ENCODE measurements at regions not wholly inside any gene's neighbourhood (a gene's known extent, or its start where the extent isn't known, plus 50 kb on each side); places are given as distances from the start of the nearest gene placed in this dataset.
A peak's percentile ranks its signal among the peaks of the same experiment; 100 is the strongest.
"Not testable (repeated sequence)": the region's sequence is repeated elsewhere in the genome, so short reads cannot be mapped to it uniquely, and the experiment has no call there.

DNA sequence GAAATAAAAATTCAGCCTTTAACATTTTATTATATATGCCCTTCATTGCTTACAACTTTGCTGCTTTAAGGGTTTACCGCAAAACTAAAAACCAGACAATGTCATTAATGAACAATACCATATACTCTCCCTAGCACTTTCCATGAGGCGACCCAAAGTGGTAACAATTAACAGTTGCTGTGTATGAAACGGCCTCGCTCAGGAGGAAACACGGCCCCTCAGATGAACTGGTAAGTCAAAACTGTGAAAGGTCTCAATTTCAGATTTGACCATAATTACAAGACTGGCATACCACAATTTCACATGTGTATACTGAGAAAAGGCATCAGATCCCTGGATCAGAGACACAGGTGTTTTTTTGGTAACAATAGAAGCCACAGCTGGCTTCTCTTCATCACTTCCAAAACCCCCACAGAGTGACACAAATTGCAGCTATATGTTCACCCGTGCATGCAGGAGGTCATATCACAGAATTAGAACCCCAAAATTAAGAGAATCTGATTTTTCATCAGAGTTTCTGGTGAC, 611.9 kb upstream of the ADAMTS5 start:
- DNase-seq (ENCODE audit: low read depth), result no peak

DNA sequence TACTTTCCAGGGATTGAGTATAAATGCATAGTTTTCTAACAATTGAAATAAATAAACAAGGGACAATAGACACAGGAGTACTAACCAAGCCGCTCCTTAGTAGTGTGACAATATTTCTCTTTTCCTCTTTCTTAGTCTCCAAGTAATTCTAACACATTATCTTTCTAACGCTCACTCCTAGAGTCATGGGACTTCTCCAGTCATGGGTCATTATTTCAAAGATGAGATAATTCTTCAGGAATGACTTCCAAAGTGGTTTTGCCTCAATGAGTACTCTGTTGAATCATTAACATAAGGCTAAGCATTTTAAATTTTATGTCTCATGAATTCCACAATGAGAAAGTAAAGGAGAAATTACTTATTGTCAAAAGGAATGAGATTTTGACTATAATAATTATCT, 605.8 kb upstream of the ADAMTS5 start:
- DNase-seq (ENCODE audit: low read depth), result no peak

DNA sequence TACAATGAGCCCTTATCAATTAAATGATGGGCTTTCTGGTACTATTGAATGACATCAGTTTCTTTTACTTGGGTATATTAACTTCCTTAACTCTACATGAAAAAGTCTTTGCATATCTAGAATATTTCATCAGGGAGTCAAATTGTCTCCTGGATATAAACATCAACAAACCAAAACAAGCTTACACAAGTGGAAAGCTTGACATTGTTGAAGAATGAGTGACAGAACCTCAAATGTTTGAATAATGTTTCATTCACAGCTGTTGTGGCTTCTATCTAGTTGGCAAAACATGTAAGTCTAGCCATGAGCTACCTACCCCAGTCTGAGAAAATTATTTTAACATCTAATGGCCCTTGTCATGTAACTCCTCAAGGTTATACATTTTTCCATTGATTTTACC, 604.8 kb upstream of the ADAMTS5 start:
- DNase-seq (ENCODE audit: low read depth), result no peak

DNA sequence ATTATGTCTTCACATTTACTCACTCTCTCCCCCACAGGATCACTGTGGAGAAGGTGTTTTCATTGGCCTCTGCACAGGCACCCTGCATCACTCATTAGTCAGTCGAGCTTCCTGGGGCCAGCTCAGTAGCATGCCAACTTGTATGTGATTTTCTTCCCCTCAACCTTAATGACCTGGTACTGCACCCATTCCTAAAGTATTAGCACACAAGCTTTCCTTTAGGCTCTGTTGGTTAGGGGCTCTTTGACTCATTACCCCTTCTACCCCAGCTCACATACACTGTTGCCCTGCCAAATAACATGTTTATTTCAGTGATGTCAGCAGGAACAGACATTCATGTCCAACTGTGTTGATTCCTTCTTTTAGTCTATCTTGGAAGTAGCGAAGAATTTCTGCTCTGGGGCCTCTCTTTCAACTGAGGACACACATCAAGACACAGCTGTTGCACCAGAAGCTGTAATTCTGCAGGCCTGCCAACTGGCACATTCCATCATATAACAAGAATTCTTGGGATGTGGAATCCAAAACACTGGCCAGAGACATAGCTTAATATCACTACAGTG, 603.5 kb upstream of the ADAMTS5 start:
- DNase-seq (ENCODE audit: low read depth), result peak; percentile 89

DNA sequence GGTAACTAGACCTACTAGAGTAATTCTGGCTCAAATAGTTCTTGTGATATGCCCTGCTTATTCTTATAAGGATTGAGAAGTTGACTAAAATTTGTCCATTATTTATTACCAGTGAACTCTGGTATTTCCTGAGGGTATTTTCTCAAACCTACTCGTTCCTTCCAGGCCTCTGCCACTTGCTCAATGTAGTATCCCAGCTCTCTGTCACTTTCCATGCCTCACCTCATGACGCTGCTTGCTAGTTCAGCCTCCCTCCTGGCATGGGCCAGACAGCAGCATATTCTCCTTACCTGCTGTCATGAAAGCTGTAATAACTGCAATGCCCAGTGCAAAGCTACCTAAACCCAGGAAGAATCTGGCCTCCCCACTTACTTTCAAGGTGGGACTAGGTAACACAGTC, 602.9 kb upstream of the ADAMTS5 start:
- DNase-seq (ENCODE audit: low read depth), result no peak

DNA sequence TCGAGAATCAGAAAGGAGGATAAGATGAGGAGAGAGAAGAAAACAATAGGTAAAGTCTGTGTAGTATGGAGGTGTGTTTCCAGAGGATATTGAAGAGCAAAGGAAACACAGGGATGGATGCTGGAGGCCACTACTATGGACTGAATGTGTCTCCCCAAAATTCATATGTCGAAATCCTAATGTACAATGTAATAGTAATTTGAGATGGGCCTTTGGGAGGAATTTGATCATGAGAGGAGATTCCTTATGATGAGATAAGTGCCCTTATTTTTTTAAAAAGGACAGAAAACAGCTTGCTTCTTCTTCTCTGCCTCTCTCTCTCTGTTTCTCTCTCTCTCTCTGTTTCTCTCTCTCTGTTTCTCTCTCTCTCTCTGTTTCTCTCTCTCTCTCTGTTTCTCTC, 602.2 kb upstream of the ADAMTS5 start:
- DNase-seq (ENCODE audit: low read depth), result no peak

DNA sequence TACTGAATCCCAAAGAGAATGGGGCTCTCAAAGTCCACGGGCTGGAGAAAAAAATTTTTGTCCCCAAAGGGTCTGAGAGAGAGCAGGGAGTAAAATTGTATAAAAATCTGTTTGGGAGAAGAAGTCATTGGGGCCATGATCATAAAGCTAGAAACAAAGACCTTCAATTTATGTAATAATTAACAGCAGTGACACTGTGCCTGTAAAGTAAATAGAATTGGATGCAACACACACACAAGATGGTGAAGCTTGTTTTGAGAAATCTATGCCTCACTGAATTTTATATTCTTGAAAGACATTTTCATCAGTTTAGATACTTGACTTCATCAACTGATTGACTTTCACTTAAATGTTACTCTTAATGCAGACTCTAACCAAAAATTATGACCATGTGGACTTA, 600.5 kb upstream of the ADAMTS5 start:
- no peak for DNase-seq (ENCODE audit: low read depth)

DNA sequence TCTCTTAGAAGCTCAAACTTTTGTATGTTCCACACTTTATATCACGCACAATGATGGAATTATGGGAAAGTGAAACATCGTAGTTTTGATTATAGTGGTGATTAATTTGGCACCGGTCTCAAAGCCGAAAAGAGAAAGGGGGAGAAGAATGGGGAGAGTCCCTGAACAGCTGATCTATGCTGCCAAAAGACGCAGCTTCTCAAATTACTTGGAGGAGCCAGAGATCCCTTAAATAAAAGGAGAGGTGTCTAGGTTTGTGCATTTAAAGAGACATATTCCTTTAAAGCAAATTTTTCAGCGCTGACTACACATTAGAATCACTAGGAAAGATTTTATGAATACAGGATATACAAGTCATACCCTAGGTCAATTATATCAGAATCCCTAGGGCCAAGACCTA, 599.6 kb upstream of the ADAMTS5 start:
- no peak for DNase-seq (ENCODE audit: low read depth)

DNA sequence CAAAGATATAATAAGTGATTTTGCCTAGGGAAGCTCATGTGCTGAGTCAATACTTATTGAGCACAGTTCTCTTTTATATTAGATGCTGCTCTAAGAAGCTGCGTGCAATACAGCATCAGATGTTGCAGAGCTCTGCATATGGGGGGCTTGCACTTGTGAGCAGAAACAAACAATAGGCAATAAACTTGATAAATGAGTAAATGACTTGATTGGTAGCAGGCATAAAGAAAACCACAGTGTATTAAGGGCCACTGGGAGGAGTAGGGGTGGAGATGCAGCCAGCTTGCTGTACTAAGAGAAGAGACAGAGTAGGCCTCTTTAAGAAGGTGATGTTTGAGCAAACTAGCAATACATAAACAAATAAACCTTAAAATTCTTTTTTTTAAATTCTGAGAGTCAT, 598.5 kb upstream of the ADAMTS5 start:
- no peak for DNase-seq (ENCODE audit: low read depth)

DNA sequence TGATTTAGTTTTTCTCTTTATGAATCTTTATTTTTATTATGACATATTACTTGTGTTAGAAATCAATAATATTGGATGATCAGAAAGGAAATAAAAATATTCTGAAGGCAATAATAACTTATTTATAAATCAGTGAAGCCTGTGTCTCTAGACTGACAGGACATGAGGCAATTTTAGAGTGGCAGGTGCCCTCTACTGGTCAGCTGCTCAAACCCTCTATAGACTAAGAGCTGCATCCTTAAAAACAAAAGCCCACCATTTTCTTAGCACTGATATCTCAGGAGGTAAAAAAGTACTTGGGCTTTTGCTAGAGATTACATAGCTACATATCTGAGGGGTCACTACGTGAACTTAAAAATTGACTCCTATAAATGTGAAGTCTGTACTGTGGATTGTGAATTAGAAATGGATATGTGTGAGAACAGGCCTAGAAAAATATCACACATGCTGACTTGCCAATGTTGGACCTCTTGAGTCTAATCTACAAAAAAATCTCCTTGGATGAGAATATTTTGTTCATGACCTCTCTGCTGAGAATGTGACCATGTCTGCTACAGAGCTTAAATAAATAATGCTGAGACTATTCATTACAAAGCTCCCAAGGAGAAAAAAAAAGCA, 597.9 kb upstream of the ADAMTS5 start:
- DNase-seq (ENCODE audit: low read depth), result no peak

DNA sequence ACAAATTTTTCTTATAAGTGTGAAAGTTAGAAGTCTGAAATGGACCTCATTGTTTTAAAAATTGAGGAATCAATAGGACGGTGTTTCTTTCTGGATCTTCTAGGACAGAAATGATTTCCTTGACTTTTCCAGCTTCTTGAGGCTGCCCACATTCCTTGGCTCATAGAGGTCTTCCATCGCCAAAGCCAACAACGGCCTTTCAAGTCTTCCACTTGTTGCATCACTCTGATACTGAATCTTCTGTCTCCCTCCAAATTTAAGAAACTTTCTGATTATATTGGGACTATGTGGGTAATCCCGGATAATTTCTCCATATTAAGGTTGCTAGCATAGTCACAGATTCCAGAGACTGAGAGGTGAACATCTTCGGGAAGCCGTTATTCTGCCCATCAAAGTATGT, 595.4 kb upstream of the ADAMTS5 start:
- no peak for DNase-seq (ENCODE audit: low read depth)

DNA sequence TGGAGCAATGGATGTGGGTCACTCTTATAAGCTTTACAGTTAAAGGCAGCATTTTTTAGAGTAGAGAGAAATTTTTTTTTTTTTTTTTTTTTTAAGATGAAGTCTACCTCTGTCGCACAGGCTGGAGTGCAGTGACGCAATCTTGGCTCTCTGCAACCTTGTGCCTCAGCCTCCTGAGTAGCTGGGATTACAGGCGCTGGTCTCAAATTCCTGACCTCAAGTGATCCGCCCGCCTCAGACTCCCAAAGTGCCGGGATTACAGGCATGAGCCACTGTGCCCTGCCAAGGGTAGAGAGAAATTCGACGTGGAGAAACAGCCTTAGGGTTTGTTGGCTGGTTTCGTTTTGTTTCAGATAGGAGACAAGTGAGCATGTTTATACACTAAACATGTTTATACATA, 594.2 kb upstream of the ADAMTS5 start:
- DNase-seq (ENCODE audit: low read depth), result no peak

DNA sequence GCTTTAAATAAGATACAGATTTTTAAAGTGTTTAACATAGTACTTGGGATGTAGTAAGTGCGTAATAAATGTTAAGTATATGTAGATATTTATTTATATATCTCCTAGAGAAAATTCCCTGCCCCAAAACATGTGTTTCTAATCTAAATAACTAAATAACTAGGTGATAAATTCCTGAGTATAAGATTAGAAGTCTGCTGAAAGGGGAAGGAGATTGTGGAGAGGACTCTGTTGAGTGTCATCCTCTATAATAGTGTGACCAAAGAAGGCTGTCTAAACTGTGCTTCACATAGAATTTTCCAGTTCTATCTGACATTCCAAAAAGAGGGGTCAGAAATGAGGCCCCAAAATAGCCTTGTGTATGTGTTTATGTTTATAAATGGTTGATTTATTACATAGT, 590.5 kb upstream of the ADAMTS5 start:
- no peak for DNase-seq (ENCODE audit: low read depth)

DNA sequence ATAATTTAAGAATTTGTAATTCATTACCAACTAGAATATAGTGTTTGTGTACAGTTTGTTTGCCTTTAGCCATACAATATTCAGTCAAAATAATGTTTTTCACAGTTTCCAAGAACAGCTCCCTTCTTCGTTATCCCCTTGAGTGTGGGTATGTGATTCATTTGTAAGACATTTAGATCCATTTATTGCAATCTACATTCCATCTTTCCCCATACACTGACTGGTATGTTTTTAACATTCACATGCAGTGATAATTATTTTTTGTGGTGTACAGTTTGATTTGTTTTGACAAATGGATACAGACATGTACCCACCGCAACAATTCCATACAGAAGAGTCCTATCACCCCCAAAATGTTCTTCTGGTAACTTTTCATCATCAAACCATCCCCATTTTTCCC, 589.1 kb upstream of the ADAMTS5 start:
- DNase-seq (ENCODE audit: low read depth), result no peak

DNA sequence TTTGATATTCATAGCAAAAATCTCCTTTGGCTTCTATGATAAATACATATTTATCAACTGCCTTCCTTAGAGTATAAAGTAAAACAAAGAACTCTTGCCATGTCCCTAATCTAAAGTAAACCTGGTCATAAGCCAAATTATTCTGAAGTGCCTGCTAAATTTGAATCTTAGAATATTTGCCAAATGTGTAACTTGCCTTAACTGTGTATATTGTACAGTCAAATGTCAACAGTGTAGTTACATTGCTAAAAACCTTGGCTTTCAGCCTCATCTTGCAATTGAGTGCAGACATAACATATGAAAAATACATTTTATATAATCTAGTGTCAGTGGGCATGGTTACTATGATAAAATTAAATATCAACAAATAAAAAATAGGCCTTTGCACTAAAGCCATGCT, 583.4 kb upstream of the ADAMTS5 start:
- no peak for DNase-seq (ENCODE audit: low read depth)

DNA sequence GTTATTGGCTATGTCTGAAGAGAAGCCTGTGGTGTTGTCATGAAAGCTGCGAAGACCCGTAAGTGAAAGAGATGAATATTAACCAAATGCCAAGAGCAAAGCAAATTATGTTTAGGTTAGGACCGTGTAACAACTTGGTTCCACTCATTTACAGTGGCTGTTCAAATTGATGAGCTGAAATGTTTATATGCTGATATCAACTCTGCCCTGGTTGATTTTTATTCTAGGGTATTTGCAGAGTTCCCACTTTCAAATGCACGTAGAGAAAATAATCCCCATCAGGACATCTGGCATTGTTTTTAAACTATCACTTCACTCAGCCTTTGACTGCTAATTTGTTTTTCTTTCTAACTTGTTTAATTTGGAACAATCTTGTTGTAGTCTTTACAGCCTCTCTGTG, 581.6 kb upstream of the ADAMTS5 start:
- DNase-seq (ENCODE audit: low read depth), result no peak

DNA sequence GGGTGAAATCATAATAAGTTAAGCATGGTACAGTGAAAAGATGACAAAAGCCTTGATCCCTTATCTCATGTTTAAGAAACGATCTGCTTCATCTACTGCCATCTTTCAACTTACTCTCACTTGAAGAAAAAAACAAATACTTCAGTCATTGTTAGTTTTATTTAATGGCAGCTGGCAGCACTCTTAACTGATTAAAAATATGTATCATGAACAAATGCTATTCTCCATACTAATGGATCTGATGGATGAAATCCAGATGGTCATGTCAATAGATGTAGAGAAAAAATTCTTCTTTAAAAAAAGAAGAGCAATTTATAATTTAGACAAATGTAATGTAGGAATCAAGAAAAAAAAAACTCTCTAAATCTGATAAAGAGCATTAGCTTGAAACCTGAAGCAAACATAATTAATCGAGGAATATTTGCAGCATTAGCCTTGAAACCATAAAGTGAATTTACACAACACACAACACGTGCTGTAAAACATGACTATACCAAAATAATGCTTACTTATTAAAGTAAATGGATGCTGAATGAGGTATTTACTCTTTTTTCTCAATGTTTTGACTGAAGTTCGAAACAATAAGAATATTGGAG, 579.0 kb upstream of the ADAMTS5 start:
- DNase-seq (ENCODE audit: low read depth), result no peak

DNA sequence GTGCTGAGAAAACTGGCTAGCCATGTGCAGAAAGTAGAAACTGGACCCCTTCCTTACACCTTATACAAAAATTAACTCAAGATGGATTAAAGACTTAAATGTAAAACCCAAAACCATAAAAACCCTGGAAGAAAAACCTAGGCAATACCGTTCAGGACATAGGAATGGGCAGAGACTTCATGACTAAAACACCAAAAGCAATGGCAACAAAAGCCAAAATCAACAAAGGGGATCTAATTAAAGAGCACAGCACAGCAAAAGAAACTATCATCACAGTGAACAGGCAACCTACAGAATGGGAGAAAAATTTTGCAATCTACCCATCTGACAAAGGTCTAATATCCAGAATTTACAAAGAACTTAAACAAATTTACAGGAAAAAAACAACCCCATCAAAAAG, 575.2 kb upstream of the ADAMTS5 start:
- DNase-seq (ENCODE audit: low read depth), result not testable (repeated sequence)

DNA sequence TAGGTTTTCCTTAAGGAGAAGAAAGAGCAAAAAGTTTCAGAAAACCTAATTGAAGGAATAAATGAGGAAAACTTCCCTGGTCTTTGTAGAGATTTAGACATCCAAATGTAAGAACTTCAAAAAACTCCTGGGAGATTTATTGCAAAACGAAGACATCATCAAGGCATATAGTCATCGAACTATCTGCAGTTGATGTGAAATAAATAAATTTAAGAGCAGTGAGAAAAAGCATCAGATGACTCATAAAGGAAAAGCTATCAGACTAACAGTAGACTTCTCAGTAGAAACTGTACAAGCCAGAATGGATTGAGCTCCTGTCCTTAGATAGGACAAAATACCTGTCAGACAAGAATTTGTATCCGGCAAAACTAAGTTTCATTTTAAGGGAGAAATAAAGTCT, 569.4 kb upstream of the ADAMTS5 start:
- DNase-seq (ENCODE audit: low read depth), result no peak

DNA sequence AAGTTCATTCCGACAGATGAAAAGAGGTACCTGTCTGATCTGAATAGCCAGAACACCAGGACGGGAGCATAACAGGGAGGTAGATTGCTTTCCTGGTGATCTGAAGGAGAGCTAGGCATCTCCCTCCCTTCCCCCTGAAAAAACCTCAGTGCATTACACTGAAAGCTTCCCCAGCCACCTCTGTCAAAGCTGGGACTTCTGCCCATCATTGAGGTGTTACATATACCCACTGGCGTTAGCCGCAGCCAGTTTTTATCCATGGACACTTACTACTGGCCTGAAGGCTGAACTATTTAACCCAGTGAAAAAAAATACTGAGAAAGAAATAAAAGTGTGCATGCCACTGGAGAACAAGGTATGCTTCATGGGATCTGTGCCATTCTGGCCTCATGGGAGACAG, 568.3 kb upstream of the ADAMTS5 start:
- DNase-seq (ENCODE audit: low read depth), result no peak

DNA sequence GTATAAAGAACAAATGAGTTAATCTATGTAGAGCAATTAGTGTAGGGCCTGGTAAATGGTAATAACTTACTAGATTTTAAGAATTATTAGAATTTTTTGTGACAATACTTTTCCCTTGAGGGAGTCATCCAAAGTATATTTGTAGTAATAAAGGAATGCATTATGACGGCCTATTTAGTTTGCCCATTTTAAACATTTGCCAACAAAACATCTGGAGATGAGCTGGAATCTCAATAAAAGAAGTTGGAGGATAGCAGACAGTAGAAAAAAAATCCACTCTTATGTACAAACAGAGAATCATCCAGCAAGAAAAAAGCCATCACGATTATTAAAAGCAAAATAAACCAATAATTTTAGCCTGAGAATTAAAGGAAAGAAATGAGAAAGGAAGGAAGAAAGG, 567.3 kb upstream of the ADAMTS5 start:
- no peak for DNase-seq (ENCODE audit: low read depth)

DNA sequence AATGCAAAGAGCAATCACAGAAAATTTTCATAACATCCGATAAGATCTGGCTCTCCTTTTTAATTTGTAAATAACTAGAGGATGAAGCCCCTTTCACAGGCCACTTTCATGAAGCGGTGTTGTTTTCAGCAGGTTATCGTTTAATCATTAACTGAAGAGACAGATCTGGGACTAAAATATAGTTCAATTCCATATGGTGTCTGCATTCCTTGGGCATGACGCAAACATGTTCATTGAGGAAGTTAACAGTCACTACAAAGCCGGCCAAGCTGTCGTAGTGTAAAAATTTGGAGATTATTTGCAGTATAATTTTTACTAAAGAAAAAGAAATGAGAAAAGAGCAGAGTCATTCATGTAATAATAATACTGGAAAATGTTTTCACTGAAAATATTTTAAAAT, 565.2 kb upstream of the ADAMTS5 start:
- DNase-seq (ENCODE audit: low read depth), result peak; percentile 35

DNA sequence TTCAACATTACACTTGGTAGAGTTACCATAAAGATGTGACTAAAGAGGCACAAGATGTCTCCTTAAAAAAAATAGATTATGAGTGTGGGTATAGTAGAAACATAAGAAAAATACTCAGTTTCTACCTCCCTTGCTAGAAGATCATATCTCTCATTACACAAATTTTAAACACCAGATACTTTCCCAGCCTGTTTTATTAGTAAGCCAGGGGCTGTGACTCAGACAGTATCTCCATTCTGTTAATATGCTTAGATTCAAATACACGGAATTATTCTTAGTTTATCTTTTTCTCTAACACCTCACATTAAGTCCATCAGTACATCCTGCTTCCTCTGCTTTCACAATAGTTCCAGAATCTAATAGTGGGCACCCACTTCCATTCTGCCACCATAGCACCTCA, 561.8 kb upstream of the ADAMTS5 start:
- no peak for DNase-seq (ENCODE audit: low read depth)

DNA sequence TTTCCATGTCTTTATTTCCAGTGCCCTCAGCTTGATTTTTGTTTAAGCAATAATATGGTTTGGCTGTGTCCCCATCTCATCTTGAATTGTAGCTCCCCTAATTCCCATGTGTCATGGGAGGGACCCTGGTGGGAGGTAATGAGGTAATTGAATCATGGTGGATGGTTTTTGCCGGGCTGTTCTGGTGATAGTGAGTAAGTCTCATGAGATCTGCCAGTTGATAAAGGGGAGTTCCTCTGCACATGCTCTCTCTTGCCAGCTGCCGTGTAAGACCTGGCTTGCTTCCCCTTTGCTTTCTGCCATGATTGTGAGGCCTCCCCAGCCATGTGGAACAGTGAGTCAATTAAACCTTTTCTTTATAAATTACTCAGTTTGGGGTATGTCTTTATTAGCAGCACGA, 559.6 kb upstream of the ADAMTS5 start:
- DNase-seq (ENCODE audit: low read depth), result no peak

Data from forelimb muscle (tissue), 1 donor.